ENCODE measurements at regions not wholly inside any gene's neighbourhood (a gene's known extent, or its start where the extent isn't known, plus 50 kb on each side); places are given as distances from the start of the nearest gene placed in this dataset.

- POLR2A ChIA-PET = interaction anchor here (0.5 kb wide), 1 partner anchor 131 kb away, joined by 4 read pairs; no protein-coding TSS in a partner anchor
- no peaks in the 10 kb centered on the region for H3K9me3 ChIP-seq (ENCODE audit: low read length)
- H3K4me3 ChIP-seq (ENCODE audit: low read depth, low read length, poor library complexity, severe bottlenecking) = no peak overlapping the region
- H3K9me2 ChIP-seq (ENCODE audit: insufficient read depth, low read length) = no peaks in the 10 kb centered on the region
- H3K79me2 ChIP-seq (ENCODE audit: insufficient read depth, low read depth, low read length) = no peaks in the 10 kb centered on the region
- H3K4me2 ChIP-seq (ENCODE audit: low read length) = no peak overlapping the region
- H4K20me1 ChIP-seq (ENCODE audit: insufficient read depth, low read length) = no peaks in the 10 kb centered on the region
- TF ChIP-seq CTCF (conservative IDR thresholded peaks at IDR 0.05; ENCODE audit: low read length) (no peak), EZH2phosphoT487 (IDR thresholded peaks at IDR 0.05; ENCODE audit: borderline replicate concordance, low read depth, low read length) (no peak)
- no peak overlapping the region for H3K27ac ChIP-seq (ENCODE audit: low read depth, low read length, poor library complexity, severe bottlenecking)
- peaks cover 9% of the 10 kb centered on the region for H3K4me1 ChIP-seq (ENCODE audit: insufficient read depth, low read length, poor library complexity, severe bottlenecking)
- DNase-seq (ENCODE audit: low spot score) = no peak
- no peak overlapping the region for H2AFZ ChIP-seq (ENCODE audit: low read length)
- BruUV-seq (replicated peaks) = no TSS peak
- intact Hi-C loops (cut with micrococcal nuclease; ENCODE audit: unreplicated experiment) = no loop called here
- no peaks in the 10 kb centered on the region for H3K36me3 ChIP-seq (ENCODE audit: insufficient read depth, low read length)
- CTCF ChIA-PET (ENCODE audit: unreplicated experiment) = no interaction called here
These were observed 86.3 kb upstream of the PHLPP1 start for GRCh38 chr18:62629031-62629430.

- DNase-seq (ENCODE audit: low spot score) = no peak
- H3K4me1 ChIP-seq (ENCODE audit: insufficient read depth, low read length, poor library complexity, severe bottlenecking) = peaks cover 9% of the 10 kb centered on the region
- no peaks in the 10 kb centered on the region for H3K9me2 ChIP-seq (ENCODE audit: insufficient read depth, low read length)
- no peak overlapping the region for H2AFZ ChIP-seq (ENCODE audit: low read length)
- no peak overlapping the region for H3K4me3 ChIP-seq (ENCODE audit: low read depth, low read length, poor library complexity, severe bottlenecking)
- H4K20me1 ChIP-seq (ENCODE audit: insufficient read depth, low read length) = no peaks in the 10 kb centered on the region
- no peaks in the 10 kb centered on the region for H3K9me3 ChIP-seq (ENCODE audit: low read length)
- no peak overlapping the region for H3K4me2 ChIP-seq (ENCODE audit: low read length)
- intact Hi-C loops (cut with micrococcal nuclease; ENCODE audit: unreplicated experiment) = no loop called here
- CTCF ChIA-PET (ENCODE audit: unreplicated experiment) = no interaction called here
- H3K79me2 ChIP-seq (ENCODE audit: insufficient read depth, low read depth, low read length) = no peaks in the 10 kb centered on the region
- H3K36me3 ChIP-seq (ENCODE audit: insufficient read depth, low read length) = no peaks in the 10 kb centered on the region
- no peak overlapping the region for H3K27ac ChIP-seq (ENCODE audit: low read depth, low read length, poor library complexity, severe bottlenecking)
- no TSS peak for BruUV-seq (replicated peaks)
- POLR2A ChIA-PET = interaction anchor here (0.5 kb wide), 1 partner anchor 576 kb away, joined by 3 read pairs; no protein-coding TSS in a partner anchor
- no peak for TF ChIP-seq EZH2phosphoT487 (IDR thresholded peaks at IDR 0.05; ENCODE audit: borderline replicate concordance, low read depth, low read length)
- TF ChIP-seq CTCF (conservative IDR thresholded peaks at IDR 0.05; ENCODE audit: low read length) = no peak
These were observed 84.2 kb upstream of the PHLPP1 start for GRCh38 chr18:62631173-62631572.

GRCh38 chr18:62632788-62633455 is 82.4 kb upstream of the PHLPP1 start:
- no peak overlapping the region for H3K4me2 ChIP-seq (ENCODE audit: low read length)
- DNase-seq (ENCODE audit: low spot score) = no peak
- ChIA-PET POLR2A (interaction anchor here (0.6 to 2.4 kb wide), 3 partner anchors 12 to 104 kb away, joined by 3 to 7 read pairs (median 5); no protein-coding TSS in a partner anchor), CTCF (ENCODE audit: unreplicated experiment) (interaction anchor here (0.5 kb wide), 1 partner anchor 324 kb away, joined by 3 read pairs; no protein-coding TSS in a partner anchor)
- H3K4me3 ChIP-seq (ENCODE audit: low read depth, low read length, poor library complexity, severe bottlenecking) = no peak overlapping the region
- no peaks in the 10 kb centered on the region for H3K79me2 ChIP-seq (ENCODE audit: insufficient read depth, low read depth, low read length)
- no peaks in the 10 kb centered on the region for H3K9me2 ChIP-seq (ENCODE audit: insufficient read depth, low read length)
- TF ChIP-seq EZH2phosphoT487 (IDR thresholded peaks at IDR 0.05; ENCODE audit: borderline replicate concordance, low read depth, low read length) (no peak), CTCF (conservative IDR thresholded peaks at IDR 0.05; ENCODE audit: low read length) (no peak)
- no peaks in the 10 kb centered on the region for H3K9me3 ChIP-seq (ENCODE audit: low read length)
- peaks cover 9% of the 10 kb centered on the region for H3K4me1 ChIP-seq (ENCODE audit: insufficient read depth, low read length, poor library complexity, severe bottlenecking)
- no TSS peak for BruUV-seq (replicated peaks)
- H3K27ac ChIP-seq (ENCODE audit: low read depth, low read length, poor library complexity, severe bottlenecking) = no peak overlapping the region
- no peaks in the 10 kb centered on the region for H3K36me3 ChIP-seq (ENCODE audit: insufficient read depth, low read length)
- no peaks in the 10 kb centered on the region for H4K20me1 ChIP-seq (ENCODE audit: insufficient read depth, low read length)
- intact Hi-C loops (cut with micrococcal nuclease; ENCODE audit: unreplicated experiment) = no loop called here
- H2AFZ ChIP-seq (ENCODE audit: low read length) = no peak overlapping the region

All from OCI-LY7 (cell line).